ENCODE measurements at regions not wholly inside any gene's neighbourhood (a gene's known extent, or its start where the extent isn't known, plus 50 kb on each side); places are given as distances from the start of the nearest gene placed in this dataset.

- Histone ChIP-seq H3K27me3 (ENCODE audit: insufficient read depth, low read length, poor library complexity) (no peaks in the 10 kb centered on the region), H3K4me1 (ENCODE audit: insufficient read depth, low read length) (no peaks in the 10 kb centered on the region), H3K27ac (ENCODE audit: low read length) (no peak overlapping the region), H3K9me3 (ENCODE audit: insufficient read depth, low read length, severe bottlenecking) (no peaks in the 10 kb centered on the region), H3K79me2 (ENCODE audit: insufficient read depth, low read length) (no peaks in the 10 kb centered on the region), H3K4me3 (ENCODE audit: low read depth in 1 of 2, low read length in 2 of 2) (no peak overlapping the region), H2AFZ (ENCODE audit: low read depth, low read length) (no peak overlapping the region), H4K20me1 (ENCODE audit: insufficient read depth, low read length) (no peaks in the 10 kb centered on the region), H3K36me3 (ENCODE audit: insufficient read depth, low read length) (no peaks in the 10 kb centered on the region), H3K4me2 (ENCODE audit: insufficient read depth, low read length) (no peak overlapping the region), H3K9ac (ENCODE audit: low read depth, low read length) (no peak overlapping the region)
- ATAC-seq (ENCODE audit: insufficient read depth, low read depth), result no peak
- TF ChIP-seq CTCF (IDR thresholded peaks at IDR 0.05; ENCODE audit: borderline replicate concordance, extremely low read depth, low read length, poor library complexity, severe bottlenecking), result no peak
- no peak for TF ChIP-seq EZH2 (IDR thresholded peaks at IDR 0.05; ENCODE audit: borderline replicate concordance, low read depth, low read length, severe bottlenecking)
- no peak for DNase-seq
Observed at GRCh38 chr18:78771496-78772359, 207.9 kb upstream of the SALL3 start.

- Histone ChIP-seq H3K9ac (ENCODE audit: low read depth, low read length) (no peak overlapping the region), H3K4me2 (ENCODE audit: insufficient read depth, low read length) (no peak overlapping the region), H3K27me3 (ENCODE audit: insufficient read depth, low read length, poor library complexity) (no peaks in the 10 kb centered on the region), H3K4me1 (ENCODE audit: insufficient read depth, low read length) (no peaks in the 10 kb centered on the region), H4K20me1 (ENCODE audit: insufficient read depth, low read length) (no peaks in the 10 kb centered on the region), H3K36me3 (ENCODE audit: insufficient read depth, low read length) (no peaks in the 10 kb centered on the region), H3K4me3 (ENCODE audit: low read depth in 1 of 2, low read length in 2 of 2) (no peak overlapping the region), H3K9me3 (ENCODE audit: insufficient read depth, low read length, severe bottlenecking) (no peaks in the 10 kb centered on the region), H3K27ac (ENCODE audit: low read length) (no peak overlapping the region), H2AFZ (ENCODE audit: low read depth, low read length) (no peak overlapping the region), H3K79me2 (ENCODE audit: insufficient read depth, low read length) (no peaks in the 10 kb centered on the region)
- DNase-seq (no peak), ATAC-seq (ENCODE audit: insufficient read depth, low read depth) (no peak)
- TF ChIP-seq CTCF (IDR thresholded peaks at IDR 0.05; ENCODE audit: borderline replicate concordance, extremely low read depth, low read length, poor library complexity, severe bottlenecking) (no peak), EZH2 (IDR thresholded peaks at IDR 0.05; ENCODE audit: borderline replicate concordance, low read depth, low read length, severe bottlenecking) (no peak)
Observed at GRCh38 chr18:78772360-78773302, 207.0 kb upstream of the SALL3 start.

GRCh38 chr18:78773303-78773755 lies 206.3 kb upstream of the SALL3 start:
- DNase-seq (no peak), ATAC-seq (ENCODE audit: insufficient read depth, low read depth) (no peak)
- H3K27me3 ChIP-seq (ENCODE audit: insufficient read depth, low read length, poor library complexity), result no peaks in the 10 kb centered on the region
- no peak overlapping the region for H2AFZ ChIP-seq (ENCODE audit: low read depth, low read length)
- H3K27ac ChIP-seq (ENCODE audit: low read length), result no peak overlapping the region
- H4K20me1 ChIP-seq (ENCODE audit: insufficient read depth, low read length), result no peaks in the 10 kb centered on the region
- no peaks in the 10 kb centered on the region for H3K79me2 ChIP-seq (ENCODE audit: insufficient read depth, low read length)
- no peaks in the 10 kb centered on the region for H3K4me1 ChIP-seq (ENCODE audit: insufficient read depth, low read length)
- no peak overlapping the region for H3K9ac ChIP-seq (ENCODE audit: low read depth, low read length)
- no peak overlapping the region for H3K4me3 ChIP-seq (ENCODE audit: low read depth in 1 of 2, low read length in 2 of 2)
- H3K4me2 ChIP-seq (ENCODE audit: insufficient read depth, low read length), result no peak overlapping the region
- H3K36me3 ChIP-seq (ENCODE audit: insufficient read depth, low read length), result no peaks in the 10 kb centered on the region
- no peak for TF ChIP-seq CTCF (IDR thresholded peaks at IDR 0.05; ENCODE audit: borderline replicate concordance, extremely low read depth, low read length, poor library complexity, severe bottlenecking)
- no peak for TF ChIP-seq EZH2 (IDR thresholded peaks at IDR 0.05; ENCODE audit: borderline replicate concordance, low read depth, low read length, severe bottlenecking)
- no peaks in the 10 kb centered on the region for H3K9me3 ChIP-seq (ENCODE audit: insufficient read depth, low read length, severe bottlenecking)

All from DND-41 (cell line).